ENCODE measurements at regions not wholly inside any gene's neighbourhood (a gene's known extent, or its start where the extent isn't known, plus 50 kb on each side); places are given as distances from the start of the nearest gene placed in this dataset.

DNA sequence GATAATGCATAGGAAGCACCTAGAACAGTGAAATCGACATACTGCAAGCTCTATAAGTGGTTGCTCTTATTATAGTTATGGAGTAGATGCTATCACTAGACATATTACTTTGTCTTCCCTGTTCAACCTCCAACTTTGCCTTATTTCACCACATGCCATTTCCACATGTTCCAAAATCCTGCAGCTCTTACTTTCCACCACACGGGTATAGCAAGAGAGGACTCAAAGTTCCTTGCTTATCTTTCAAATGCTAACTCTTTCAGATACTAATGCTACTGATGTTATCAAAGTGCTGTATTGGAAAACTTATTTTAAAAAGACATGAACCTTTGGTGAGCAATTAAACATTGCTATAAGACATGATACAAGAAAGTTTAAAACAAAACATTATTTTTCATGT, 1130.1 kb downstream of the HACE1 start:
- TF ChIP-seq, protein P1, sequence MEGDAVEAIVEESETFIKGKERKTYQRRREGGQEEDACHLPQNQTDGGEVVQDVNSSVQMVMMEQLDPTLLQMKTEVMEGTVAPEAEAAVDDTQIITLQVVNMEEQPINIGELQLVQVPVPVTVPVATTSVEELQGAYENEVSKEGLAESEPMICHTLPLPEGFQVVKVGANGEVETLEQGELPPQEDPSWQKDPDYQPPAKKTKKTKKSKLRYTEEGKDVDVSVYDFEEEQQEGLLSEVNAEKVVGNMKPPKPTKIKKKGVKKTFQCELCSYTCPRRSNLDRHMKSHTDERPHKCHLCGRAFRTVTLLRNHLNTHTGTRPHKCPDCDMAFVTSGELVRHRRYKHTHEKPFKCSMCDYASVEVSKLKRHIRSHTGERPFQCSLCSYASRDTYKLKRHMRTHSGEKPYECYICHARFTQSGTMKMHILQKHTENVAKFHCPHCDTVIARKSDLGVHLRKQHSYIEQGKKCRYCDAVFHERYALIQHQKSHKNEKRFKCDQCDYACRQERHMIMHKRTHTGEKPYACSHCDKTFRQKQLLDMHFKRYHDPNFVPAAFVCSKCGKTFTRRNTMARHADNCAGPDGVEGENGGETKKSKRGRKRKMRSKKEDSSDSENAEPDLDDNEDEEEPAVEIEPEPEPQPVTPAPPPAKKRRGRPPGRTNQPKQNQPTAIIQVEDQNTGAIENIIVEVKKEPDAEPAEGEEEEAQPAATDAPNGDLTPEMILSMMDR (IDR thresholded peaks at IDR 0.05) = no peak
- TF ChIP-seq ZFX (IDR thresholded peaks at IDR 0.05; ENCODE audit: borderline replicate concordance) = no peak

All from 22Rv1 (cell line).